ENCODE measurements at regions not wholly inside any gene's neighbourhood (a gene's known extent, or its start where the extent isn't known, plus 50 kb on each side); places are given as distances from the start of the nearest gene placed in this dataset.

- no peak for DNase-seq (ENCODE audit: extremely low read depth in 1 of 2, low read depth in 1 of 2)
These were observed 73.1 kb downstream of the IRF8 start for GRCh38 chr16:85971902-85972638.

DNA sequence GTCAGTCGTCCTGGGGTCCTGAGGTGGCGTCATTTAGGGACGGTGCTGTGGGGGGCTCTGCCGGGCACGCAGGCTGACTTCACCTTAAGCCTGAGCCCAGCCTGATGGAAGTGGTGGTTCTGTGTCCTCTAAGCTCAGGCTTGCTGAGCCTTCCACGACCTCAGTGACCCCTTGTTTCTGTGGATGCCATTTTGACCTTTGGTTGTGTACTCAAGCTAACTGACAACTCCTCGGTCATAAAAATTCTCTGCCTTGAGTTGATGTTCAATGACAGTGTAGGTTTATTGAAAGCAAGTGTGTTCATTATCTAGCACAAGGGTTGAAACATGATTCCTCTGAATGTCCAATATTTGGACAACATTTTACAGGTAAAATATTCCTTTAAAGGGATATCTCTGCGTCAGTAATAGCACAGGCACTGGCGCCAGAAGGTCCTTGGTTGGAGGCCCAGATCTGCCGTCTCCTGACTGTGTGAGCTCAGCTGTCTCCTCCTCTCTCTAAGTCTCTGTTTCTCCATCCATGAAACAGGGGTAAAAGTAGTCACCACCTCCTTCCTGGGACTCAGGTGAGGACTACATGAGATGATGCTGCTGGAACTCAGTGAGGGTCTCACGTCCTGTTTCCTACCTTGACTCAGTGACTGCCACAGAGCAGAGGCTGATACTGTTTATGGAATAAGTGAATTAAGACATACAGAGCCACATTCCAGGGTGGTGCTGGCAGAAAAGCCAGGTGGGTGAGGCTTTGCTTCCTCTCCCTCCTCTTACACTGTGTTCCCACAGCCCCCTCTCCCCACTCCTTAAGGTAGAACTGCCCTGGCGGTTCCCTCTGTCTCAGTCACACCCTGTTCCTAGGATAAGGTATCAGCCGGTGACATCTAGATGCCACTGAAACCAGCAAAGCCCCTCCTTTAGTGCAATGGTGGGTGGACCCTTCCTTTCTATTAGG lies 75.7 kb downstream of the IRF8 start:
- DNase-seq (ENCODE audit: extremely low read depth in 1 of 2, low read depth in 1 of 2): no peak

DNA sequence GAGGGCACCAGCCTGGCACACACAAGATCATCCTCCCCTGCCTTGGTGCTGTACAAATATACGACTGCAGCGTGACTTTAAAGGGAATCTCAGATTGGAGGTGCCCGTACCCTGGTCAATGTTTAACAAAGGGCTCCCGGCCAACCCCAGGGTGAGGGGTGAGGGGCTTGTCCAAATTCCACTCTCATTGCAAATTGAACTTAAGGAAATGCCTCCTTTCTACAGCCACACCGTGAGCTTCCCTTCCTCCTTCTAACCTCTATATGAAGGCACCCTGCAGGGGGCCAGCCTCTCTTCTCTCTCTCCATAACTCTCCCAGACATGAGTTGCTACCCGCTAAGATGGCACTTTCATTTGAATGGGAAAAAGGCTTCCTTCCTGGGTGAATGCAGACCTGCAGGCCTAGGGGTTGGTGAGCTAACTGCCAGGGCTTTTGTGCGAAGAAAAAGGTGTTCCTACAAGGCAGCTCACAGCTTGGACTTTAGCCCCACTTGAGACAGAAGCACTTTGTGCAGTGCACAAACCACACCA lies 76.6 kb downstream of the IRF8 start:
- no peak for DNase-seq (ENCODE audit: extremely low read depth in 1 of 2, low read depth in 1 of 2)

DNA sequence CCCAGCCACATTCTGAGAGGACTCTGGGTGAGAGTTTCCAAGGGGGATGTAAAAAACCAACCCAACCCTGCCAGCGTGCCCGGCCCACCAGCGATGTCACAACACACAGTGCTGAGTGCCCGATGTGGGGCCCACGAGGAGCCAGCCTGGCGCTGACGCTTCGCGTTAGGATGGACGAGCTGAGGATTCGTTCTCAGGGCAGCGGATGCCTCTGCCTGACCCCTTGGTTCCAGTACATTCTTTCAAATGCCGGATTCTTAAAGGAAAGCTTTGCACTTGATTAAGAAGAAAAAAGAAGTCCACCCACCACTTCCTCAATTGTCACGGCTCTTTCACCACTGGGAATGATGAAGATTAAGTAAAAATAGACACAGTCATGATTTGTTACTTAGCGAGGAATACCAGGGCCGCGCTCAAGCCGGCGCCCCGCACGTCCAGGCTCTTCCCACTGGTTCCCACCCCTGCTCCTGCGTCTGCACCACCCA lies 79.4 kb downstream of the IRF8 start:
- DNase-seq (ENCODE audit: extremely low read depth in 1 of 2, low read depth in 1 of 2): no peak

DNA sequence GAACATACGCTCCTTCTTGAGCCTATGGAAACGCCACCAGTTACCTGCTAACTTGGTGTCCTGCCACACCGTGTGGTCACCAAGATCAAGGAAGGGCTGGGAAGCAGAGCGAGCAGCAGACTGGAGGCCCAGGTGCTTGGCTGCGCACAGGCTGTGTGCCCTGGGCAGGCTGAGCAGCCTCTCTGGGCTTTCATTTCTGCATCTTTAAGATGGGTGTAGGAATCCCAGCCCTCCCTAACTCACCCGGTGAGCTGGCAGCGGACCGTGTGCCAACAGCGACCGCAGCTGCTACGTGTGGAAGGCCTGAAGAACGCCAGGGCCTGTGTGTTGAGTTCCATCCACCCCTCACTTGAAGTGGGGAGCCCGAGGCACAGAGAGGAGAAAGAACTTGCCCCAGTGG lies 80.0 kb downstream of the IRF8 start:
- no peak for DNase-seq (ENCODE audit: extremely low read depth in 1 of 2, low read depth in 1 of 2)

- no peak for DNase-seq (ENCODE audit: extremely low read depth in 1 of 2, low read depth in 1 of 2)
These were observed 80.6 kb downstream of the IRF8 start for GRCh38 chr16:85979605-85980004.

GRCh38 chr16:85980686-85981085 lies 81.7 kb downstream of the IRF8 start:
- DNase-seq (ENCODE audit: extremely low read depth in 1 of 2, low read depth in 1 of 2): no peak

GRCh38 chr16:85981826-85982562 lies 83.0 kb downstream of the IRF8 start:
- DNase-seq (ENCODE audit: extremely low read depth in 1 of 2, low read depth in 1 of 2): no peak

GRCh38 chr16:85982563-85982939 lies 83.6 kb downstream of the IRF8 start:
- no peak for DNase-seq (ENCODE audit: extremely low read depth in 1 of 2, low read depth in 1 of 2)

DNA sequence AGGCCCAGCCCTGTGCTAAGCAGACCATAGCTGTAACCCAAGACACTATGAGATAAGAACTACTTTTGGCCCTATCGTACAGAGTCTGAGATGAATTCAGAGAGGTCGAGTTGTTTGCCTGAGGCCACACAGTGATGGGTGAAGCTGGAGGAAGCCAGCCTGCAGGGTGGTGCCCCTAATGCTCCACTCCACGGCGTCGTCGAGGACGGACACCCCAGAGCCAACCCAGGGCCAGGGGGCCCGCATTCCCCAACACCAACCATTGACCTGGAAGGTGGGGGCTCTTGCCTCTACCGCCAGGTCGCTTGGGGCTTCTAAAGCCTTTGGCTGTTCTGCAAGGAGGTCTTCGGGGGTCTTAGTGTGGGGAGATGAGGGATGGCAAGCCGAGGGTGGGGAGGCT lies 84.1 kb downstream of the IRF8 start:
- no peak for DNase-seq (ENCODE audit: extremely low read depth in 1 of 2, low read depth in 1 of 2)

- DNase-seq (ENCODE audit: extremely low read depth in 1 of 2, low read depth in 1 of 2): no peak
These were observed 84.8 kb downstream of the IRF8 start for GRCh38 chr16:85983606-85984230.

DNA sequence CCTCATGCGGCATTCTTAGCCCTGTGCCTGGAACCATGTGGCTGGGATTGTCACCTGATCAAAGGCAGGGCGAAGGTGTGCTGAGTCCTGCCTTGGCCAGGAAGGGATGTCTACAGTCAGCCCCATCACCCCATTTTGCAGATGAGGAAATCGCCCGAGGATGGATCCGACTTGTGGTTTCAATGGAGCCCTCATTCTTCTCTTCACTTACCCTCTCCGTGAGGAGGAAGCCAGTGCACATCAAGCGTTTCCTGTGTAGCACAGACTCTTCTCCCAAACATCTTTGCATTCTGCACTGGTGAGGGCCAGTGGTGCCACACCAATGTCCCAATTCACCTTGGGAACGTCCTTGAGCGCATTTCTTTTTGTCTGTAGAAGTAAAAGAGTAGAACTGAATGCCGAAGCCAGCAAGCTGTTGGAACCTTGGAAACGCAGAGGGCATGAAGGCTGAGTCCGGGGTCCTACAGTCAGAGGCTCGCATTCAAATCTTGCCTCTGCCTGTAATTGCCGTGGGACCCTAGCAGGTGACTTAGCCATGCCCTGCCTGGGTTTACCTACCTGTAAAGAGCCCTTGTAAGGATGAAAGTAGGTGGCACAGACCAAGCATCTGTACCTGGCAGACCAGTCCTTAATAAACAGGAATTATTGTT lies 85.4 kb downstream of the IRF8 start:
- no peak for DNase-seq (ENCODE audit: extremely low read depth in 1 of 2, low read depth in 1 of 2)

- no peak for DNase-seq (ENCODE audit: extremely low read depth in 1 of 2, low read depth in 1 of 2)
These were observed 86.0 kb downstream of the IRF8 start for GRCh38 chr16:85984947-85985451.

DNA sequence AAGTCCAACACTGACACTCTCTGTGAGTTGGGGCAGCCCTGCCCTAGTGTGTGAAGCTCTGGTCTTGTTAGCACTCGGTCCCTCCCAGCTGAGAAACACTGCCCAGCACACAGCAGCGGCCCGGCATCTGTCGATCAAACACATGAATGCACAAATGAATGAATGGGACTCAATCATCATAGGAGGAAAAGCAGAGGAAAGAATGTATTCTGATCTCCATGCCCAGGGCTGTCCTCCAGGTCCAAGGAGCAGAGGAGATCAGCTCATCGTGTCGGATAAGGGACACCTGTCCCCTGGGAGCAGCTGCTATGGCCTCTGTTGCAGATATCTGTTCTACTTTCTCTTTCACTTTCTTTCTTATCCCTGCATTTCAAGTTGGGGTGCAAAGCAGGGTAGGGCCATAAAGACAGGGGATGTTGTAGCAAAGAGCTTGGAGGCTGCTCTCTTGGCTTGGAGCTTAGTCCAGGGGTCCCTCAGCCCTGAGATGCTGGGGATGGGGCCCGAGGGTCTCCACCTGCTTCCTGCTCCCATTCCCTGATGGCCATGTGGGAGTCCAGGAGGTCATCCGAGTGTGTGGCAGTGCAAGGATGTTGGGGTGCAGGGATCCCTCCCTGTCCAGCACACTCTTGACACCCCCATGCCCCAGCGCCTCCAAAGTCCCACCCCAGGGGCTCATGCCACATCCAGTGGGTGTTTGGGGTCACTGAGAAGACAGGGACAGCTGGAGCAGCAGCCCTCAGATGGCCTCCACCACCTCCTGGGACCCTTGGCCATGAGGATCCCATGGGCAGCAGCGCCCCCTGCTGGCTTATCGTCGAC lies 88.2 kb downstream of the IRF8 start:
- DNase-seq (ENCODE audit: extremely low read depth in 1 of 2, low read depth in 1 of 2): peak; percentile 6 to 30

DNA sequence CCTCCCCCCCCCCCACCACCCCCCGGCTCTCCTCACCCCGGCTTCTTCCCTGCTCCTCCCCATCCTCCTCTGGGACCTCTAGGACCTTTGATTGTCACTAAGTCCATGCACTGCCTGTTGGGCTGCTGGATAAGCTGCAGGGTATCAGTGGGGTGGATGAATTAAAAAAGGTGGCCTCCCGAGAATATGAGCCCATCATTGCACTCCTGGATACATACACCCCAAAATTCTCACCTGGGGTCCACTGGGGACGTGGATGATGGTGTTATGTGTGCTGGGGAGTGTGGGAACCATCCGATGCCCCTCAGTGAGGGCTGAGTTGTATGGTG lies 88.8 kb downstream of the IRF8 start:
- no peak for DNase-seq (ENCODE audit: extremely low read depth in 1 of 2, low read depth in 1 of 2)

DNA sequence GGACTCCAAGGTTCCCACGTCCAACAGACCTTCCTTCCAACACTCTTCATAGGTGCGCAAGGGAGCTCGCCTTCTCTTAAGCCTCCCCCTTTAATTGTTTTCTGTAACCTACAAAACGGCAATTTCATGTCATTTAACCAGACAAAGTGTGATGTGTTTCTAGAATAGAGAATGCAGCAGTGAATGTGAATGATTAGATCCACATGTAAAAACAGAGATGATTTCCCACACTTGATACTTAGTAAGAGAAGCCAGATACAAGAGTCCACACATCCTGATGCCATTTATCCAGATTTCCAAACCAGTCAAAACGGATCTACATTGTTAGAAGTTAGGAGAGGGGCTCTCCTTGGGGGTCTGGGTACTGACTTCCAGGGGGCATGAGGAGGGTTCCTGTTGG lies 89.3 kb downstream of the IRF8 start:
- DNase-seq (ENCODE audit: extremely low read depth in 1 of 2, low read depth in 1 of 2): no peak

DNA sequence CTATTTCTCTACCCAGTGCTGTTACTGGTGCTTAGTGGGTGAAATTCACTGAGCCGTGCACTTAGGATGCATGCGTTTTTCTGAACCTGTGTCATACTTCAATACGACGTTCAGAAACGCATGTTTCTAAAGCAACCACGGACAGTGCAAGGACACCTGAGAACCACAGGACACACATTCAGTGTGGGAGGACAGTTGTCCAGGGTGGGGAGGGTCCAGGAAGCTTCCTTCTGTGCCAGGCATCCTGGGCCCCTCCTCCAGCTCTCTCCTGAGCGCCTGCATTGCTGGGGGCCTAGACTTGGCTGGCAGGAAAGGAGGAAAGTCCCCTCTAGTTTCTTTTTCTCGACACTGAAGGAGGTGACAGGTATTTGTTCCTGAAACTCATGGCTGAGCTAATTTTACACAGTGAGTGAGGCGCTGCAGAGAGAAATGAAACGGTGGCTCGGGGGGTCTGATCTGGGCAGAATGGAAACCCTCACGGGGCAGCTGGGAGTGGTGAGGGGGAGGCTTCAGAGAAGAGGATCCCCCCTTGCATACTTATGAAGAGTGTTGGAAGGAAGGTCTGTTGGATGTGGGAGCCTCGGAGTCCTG lies 89.9 kb downstream of the IRF8 start:
- no peak for DNase-seq (ENCODE audit: extremely low read depth in 1 of 2, low read depth in 1 of 2)

GRCh38 chr16:85989376-85989775 lies 90.4 kb downstream of the IRF8 start:
- DNase-seq (ENCODE audit: extremely low read depth in 1 of 2, low read depth in 1 of 2): no peak
